DND-41 (cell line): ENCODE measurements at regions not wholly inside any gene's neighbourhood (a gene's known extent, or its start where the extent isn't known, plus 50 kb on each side); places are given as distances from the start of the nearest gene placed in this dataset.

ENCODE experiments used
- CTCF ChIP-seq: IDR thresholded peaks from 2 replicates; pipeline ENCODE4 v1.5.1; 2012; ENCODE audit warnings: borderline replicate concordance, low read length, moderate library complexity, mild to moderate bottlenecking; ENCODE audit not compliant: poor library complexity, severe bottlenecking; ENCODE audit errors: extremely low read depth
- EZH2 ChIP-seq: IDR thresholded peaks from 3 replicates; pipeline ENCODE4 v1.6.1; 2012; ENCODE audit warnings: borderline replicate concordance, low read depth, mild to moderate bottlenecking, moderate library complexity, low read length, inconsistent platforms; ENCODE audit not compliant: severe bottlenecking

GRCh38 chr19:31541396-31541795 lies 192.2 kb upstream of the TSHZ3 start:
- TF ChIP-seq CTCF = no peak
- no peak for TF ChIP-seq EZH2
